HCT116 (cell line): ENCODE measurements at regions not wholly inside any gene's neighbourhood (a gene's known extent, or its start where the extent isn't known, plus 50 kb on each side); places are given as distances from the start of the nearest gene placed in this dataset.

Source experiments
- ATAC-seq: fragments of 200-7000 bp; cut with Tn5 transposase; 2 replicates; pipeline ENCODE4 v1.9.1; 2020; ENCODE audit warnings: mild to moderate bottlenecking, moderate library complexity
- BruUV-seq: library from RNA; stranded (reverse); fragments of 400-500 nt; replicated peaks from 2 replicates; lab custom pipeline; 2021; lab: Mats Ljungman, UMichigan
- CTCF ChIA-PET: fragments of 300-600 bp; sonication (Branson Sonifier 250); formaldehyde crosslinking; loops from one replicate; lab custom pipeline; 2021; ENCODE audit warnings: antibody characterized with exemption; lab: Charles Lee
- POLR2A ChIA-PET: fragments of 300-600, 350-600 bp; sonication (Branson Sonifier 250); formaldehyde crosslinking; loops from one replicate; lab custom pipeline; 2021; ENCODE audit warnings: antibody characterized with exemption; lab: Charles Lee
- RAD21 ChIA-PET, 2 experiments: fragments of 300-600 bp; sonication (Branson Sonifier 250); formaldehyde crosslinking; loops; one replicate each; lab custom pipeline; 2023; ENCODE audit warnings: low total read pairs in 2 of 2; ENCODE audit not compliant: uncharacterized antibody in 2 of 2, unreplicated experiment in 2 of 2, low non-redundant PET in 1 of 2; lab: Charles Lee
- DNase-seq: peaks from one replicate; pipeline ENCODE4 v3.0.0-alpha.2; 2010; ENCODE audit warnings: low read depth, low spot score
- H2AFZ ChIP-seq: fragments of 200-600 bp; shearing (Covaris generic), sonication (generic); 2 replicates; pipeline ENCODE4 v1.6.1; 2017; ENCODE audit warnings: low read depth, mixed run types, mixed read lengths, antibody characterized with exemption, low read length; ENCODE audit not compliant: poor library complexity, severe bottlenecking
- H3K27ac ChIP-seq: 2 replicates; pipeline ENCODE4 v1.5.1; 2012; ENCODE audit warnings: low read depth, low read length
- H3K27me3 ChIP-seq: fragments of 200-600 bp; sonication (generic); 2 replicates; pipeline ENCODE4 v1.6.1; 2016; ENCODE audit warnings: mixed run types, low read length, mixed read lengths; ENCODE audit not compliant: insufficient read depth
- H3K36me3 ChIP-seq, 2 experiments: fragments of 200-500 bp in 1 of 2; fragments of 200-600 bp in 1 of 2; sonication (Bioruptor generic) in 1 of 2; sonication (generic) in 1 of 2; 2 replicates each; pipeline versions ENCODE4 v1.5.1 to v1.6.1; 2014 to 2016; ENCODE audit warnings: low read length in 2 of 2, inconsistent platforms in 1 of 2, mixed read lengths in 1 of 2, mixed run types in 1 of 2; ENCODE audit not compliant: insufficient read depth in 2 of 2, control insufficient read depth in 1 of 2
- H3K4me1 ChIP-seq, 2 experiments: fragments of 200-600 bp in 1 of 2; sonication (generic) in 1 of 2; 2 replicates each; pipeline versions ENCODE4 v1.5.1 to v1.6.1; 2012 to 2017; ENCODE audit warnings: low read length in 2 of 2, inconsistent platforms in 1 of 2, mild to moderate bottlenecking in 1 of 2, mixed read lengths in 1 of 2, mixed run types in 1 of 2, moderate library complexity in 1 of 2; ENCODE audit not compliant: insufficient read depth in 2 of 2, control insufficient read depth in 1 of 2
- H3K4me2 ChIP-seq: fragments of 200-600 bp; sonication (generic); 2 replicates; pipeline ENCODE4 v1.6.1; 2017; ENCODE audit warnings: mixed run types, low read length, mixed read lengths
- H3K4me3 ChIP-seq, 2 experiments: fragments of 200-600 bp in 1 of 2; sonication (generic) in 1 of 2; replicated peaks in 1 of 2; 2 replicates each; pipeline ENCODE4 v1.5.1; 2011 to 2016; ENCODE audit warnings: low read length in 2 of 2, control low read depth in 1 of 2, low read depth in 1 of 2, mild to moderate bottlenecking in 1 of 2, mixed read lengths in 1 of 2, mixed run types in 1 of 2
- H3K79me2 ChIP-seq: fragments of 200-600 bp; sonication (generic); 2 replicates; pipeline ENCODE4 v1.6.1; 2017; ENCODE audit warnings: mild to moderate bottlenecking, mixed run types, low read length, moderate library complexity, mixed read lengths; ENCODE audit not compliant: insufficient read depth
- H3K9ac ChIP-seq: fragments of 200-600 bp; sonication (generic); 2 replicates; pipeline ENCODE4 v1.6.1; 2016; ENCODE audit warnings: low read length, mixed read lengths
- H3K9me2 ChIP-seq: fragments of 200-600 bp; sonication (generic), shearing (Covaris generic); 2 replicates; pipeline ENCODE4 v1.6.1; 2017; ENCODE audit warnings: mixed run types, mild to moderate bottlenecking, moderate library complexity; ENCODE audit not compliant: insufficient read depth
- H3K9me3 ChIP-seq, 2 experiments: fragments of 200-500 bp in 1 of 2; fragments of 200-600 bp in 1 of 2; sonication (Bioruptor generic) in 1 of 2; sonication (generic) in 1 of 2; 2 replicates each; pipeline ENCODE4 v1.6.1; 2014 to 2017; ENCODE audit warnings: low read length in 2 of 2, mixed read lengths in 2 of 2, inconsistent platforms in 1 of 2, low read depth in 1 of 2, mild to moderate bottlenecking in 1 of 2, mixed run types in 1 of 2, moderate library complexity in 1 of 2; ENCODE audit not compliant: control insufficient read depth in 1 of 2, insufficient read depth in 1 of 2
- H4K20me1 ChIP-seq: fragments of 200-600 bp; sonication (generic), shearing (Covaris generic); 2 replicates; pipeline ENCODE4 v1.6.1; 2017; ENCODE audit warnings: mixed run types, mild to moderate bottlenecking, moderate library complexity; ENCODE audit not compliant: insufficient read depth
- EGR1 ChIP-seq: IDR thresholded peaks from 2 replicates; pipeline ENCODE4 v1.6.1; 2012; ENCODE audit warnings: low read depth
- EZH2 ChIP-seq: fragments of 200-600 bp; sonication (generic); IDR thresholded peaks from 2 replicates; pipeline ENCODE4 v1.6.1; 2017; ENCODE audit warnings: antibody characterized with exemption, mixed run types
- EZH2phosphoT487 ChIP-seq: fragments of 200-600 bp; IDR thresholded peaks from 2 replicates; pipeline ENCODE4 v1.6.1; 2018; ENCODE audit warnings: antibody characterized with exemption, borderline replicate concordance
- POLR2AphosphoS5 ChIP-seq: IDR thresholded peaks from 2 replicates; pipeline ENCODE4 v1.6.1; 2011; ENCODE audit warnings: mild to moderate bottlenecking, low read depth, low read length, moderate library complexity
- RAD21 ChIP-seq: IDR thresholded peaks from 2 replicates; pipeline ENCODE4 v1.6.1; 2012; ENCODE audit warnings: low read depth, mild to moderate bottlenecking
- REST ChIP-seq: IDR thresholded peaks from 2 replicates; pipeline ENCODE4 v1.6.1; 2012; ENCODE audit warnings: low read depth
- SIN3A ChIP-seq: IDR thresholded peaks from 2 replicates; pipeline ENCODE4 v1.6.1; 2012; ENCODE audit warnings: low read depth
- TCF7L2 ChIP-seq: IDR thresholded peaks from 2 replicates; pipeline ENCODE4 v1.7.0; 2011; ENCODE audit warnings: borderline replicate concordance, inconsistent platforms; ENCODE audit not compliant: insufficient read depth, insufficient read length; ENCODE audit errors: extremely low read depth
- YY1 ChIP-seq: IDR thresholded peaks from 2 replicates; pipeline ENCODE4 v1.6.1; 2011; ENCODE audit warnings: low read length, low read depth, moderate library complexity, mild to moderate bottlenecking; ENCODE audit not compliant: insufficient replicate concordance; ENCODE audit errors: extremely low read depth
- ZBTB33 ChIP-seq: IDR thresholded peaks from 2 replicates; pipeline ENCODE4 v1.6.1; 2011; ENCODE audit warnings: mild to moderate bottlenecking, low read length, moderate library complexity; ENCODE audit not compliant: insufficient replicate concordance; ENCODE audit errors: extremely low read depth
- ZNF274 ChIP-seq: fragments of 200-500 bp; sonication (Bioruptor generic); IDR thresholded peaks from 2 replicates; pipeline ENCODE4 v1.6.1; 2014; ENCODE audit warnings: mild to moderate bottlenecking, low read depth, low read length, inconsistent platforms
- intact Hi-C: fragments of 100-400 bp; cut with micrococcal nuclease; formaldehyde crosslinking; loops from 2 replicates; pipeline ENCODE4 v1.10.0; 2022

- ChIA-PET POLR2A (no interaction called here), RAD21 (no interaction called here), CTCF (no interaction called here)
- H3K4me2 ChIP-seq, result no peak overlapping the region
- H3K9ac ChIP-seq, result no peak overlapping the region
- H3K36me3 ChIP-seq, result no peaks in the 10 kb centered on the region
- no peak overlapping the region for H2AFZ ChIP-seq
- no peaks in the 10 kb centered on the region for H3K9me3 ChIP-seq
- no peaks in the 10 kb centered on the region for H3K79me2 ChIP-seq
- H3K4me3 ChIP-seq, result no peak overlapping the region
- no peaks in the 10 kb centered on the region for H3K9me2 ChIP-seq
- intact Hi-C loops, result no loop called here
- DNase-seq (no peak), ATAC-seq (no peak)
- no peaks in the 10 kb centered on the region for H3K27me3 ChIP-seq
- H4K20me1 ChIP-seq, result no peaks in the 10 kb centered on the region
- TF ChIP-seq EZH2phosphoT487 (no peak), REST (no peak), POLR2AphosphoS5 (no peak), EGR1 (no peak), ZNF274 (no peak), EZH2 (no peak), TCF7L2 (no peak), RAD21 (no peak), YY1 (no peak), ZBTB33 (no peak), SIN3A (no peak)
- H3K27ac ChIP-seq, result no peak overlapping the region
- no peaks in the 10 kb centered on the region for H3K4me1 ChIP-seq
- no TSS peak for BruUV-seq
Observed at GRCh38 chr3:189502256-189502655, 128.9 kb upstream of the TP63 start.
